HG02884 (cell line): ENCODE measurements at regions not wholly inside any gene's neighbourhood (a gene's known extent, or its start where the extent isn't known, plus 50 kb on each side); places are given as distances from the start of the nearest gene placed in this dataset.
"Not testable (repeated sequence)": the region's sequence is repeated elsewhere in the genome, so short reads cannot be mapped to it uniquely, and the experiment has no call there.

Experiments
- ATAC-seq: cut with Tn5 transposase; IDR thresholded peaks from one replicate; pipeline ENCODE4 v1.9.1; 2021; ENCODE audit warnings: mild to moderate bottlenecking, moderate library complexity; ENCODE audit not compliant: unreplicated experiment

DNA sequence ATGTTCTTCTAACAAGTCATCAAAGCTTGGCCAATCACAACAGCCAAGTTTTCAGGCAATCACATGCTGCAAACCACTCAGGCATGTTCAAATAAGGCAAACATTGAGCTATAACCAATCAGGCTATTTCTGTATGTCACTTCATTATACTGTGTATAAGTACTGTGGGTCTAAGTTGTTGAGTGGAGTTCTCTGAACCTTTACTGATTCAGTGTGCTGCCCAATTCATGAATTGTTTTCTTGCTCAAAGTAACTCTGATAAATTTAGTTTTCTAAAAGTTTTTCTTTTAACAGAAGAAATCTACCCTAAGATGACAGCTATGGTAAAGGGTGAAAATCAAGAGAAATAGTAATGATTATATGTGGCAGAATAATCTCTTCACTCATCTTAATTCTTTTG, 805.4 kb upstream of the NUDT12 start:
- no peak for ATAC-seq

DNA sequence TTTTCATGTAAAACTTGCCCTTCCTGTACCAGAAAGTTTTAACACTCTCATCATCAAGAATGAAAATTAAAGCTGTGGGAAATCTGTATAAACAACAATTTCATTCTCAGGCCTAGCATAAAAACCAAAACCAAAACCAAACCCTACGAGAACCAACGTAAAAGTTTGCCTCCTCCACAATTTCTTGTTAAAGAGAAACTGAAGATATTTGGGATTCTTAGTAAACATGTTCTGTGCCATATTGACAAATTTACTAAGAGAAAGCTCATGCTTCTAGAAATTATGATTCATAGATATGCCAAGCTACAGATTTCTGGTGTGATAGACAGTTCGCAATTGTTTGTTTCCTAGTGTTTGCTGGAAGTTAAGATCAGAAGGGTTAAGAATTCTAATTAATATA, 801.0 kb upstream of the NUDT12 start:
- ATAC-seq: no peak

DNA sequence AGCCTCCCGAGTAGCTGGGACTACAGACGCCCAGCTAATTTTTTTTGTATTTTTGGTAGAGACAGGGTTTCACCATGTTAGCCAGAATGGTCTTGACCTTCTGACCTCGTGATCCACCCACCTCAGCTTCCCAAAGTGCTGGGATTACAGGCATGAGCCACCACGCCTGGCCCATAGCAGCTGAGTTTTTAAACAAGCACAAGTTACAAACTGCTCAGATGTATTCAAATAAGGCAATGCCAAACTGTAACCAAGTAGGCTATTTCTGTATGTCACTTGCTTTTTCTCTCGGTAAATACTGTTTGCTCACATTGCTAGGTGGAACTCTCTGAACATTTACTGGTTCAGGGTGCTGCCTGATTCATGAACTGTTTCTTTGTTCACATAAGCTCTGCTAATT, 799.3 kb upstream of the NUDT12 start:
- ATAC-seq: no peak

DNA sequence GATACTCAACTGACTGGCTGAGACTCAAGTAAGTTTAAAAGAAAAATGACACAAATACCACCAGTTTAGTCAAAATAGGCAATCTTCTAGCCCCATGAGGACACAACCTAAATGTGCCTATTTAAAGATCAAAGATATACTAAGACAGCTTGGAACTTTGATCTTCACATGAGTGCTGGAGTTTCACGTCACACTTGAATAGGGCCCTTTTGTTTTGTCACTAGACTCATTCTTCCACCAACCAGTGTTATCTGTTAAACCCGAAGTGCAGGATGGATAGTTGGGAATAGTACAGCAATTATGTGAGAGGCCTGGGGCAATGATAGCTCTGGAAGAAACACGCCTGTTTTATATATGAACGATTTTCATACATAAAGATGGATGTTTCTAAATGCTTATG, 792.8 kb upstream of the NUDT12 start:
- no peak for ATAC-seq

DNA sequence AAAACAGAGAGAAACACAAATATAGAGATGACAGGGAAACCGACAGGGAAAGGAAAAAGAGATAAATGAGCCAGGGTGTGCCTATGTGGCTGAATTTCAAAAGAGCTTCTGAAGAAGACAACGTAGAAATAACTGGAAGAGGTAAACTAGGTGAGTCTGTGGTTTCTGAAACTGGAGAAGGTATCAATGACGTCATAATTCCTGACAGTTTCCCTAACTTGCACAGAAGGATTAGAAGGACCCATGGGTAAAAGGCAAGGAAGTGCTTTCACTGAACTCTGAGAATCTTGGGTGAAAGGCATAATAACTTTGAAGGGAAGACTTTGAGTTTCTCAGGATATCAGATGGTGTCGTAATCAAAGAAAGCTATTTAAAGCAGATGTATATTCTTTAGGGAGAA, 790.8 kb upstream of the NUDT12 start:
- no peak for ATAC-seq

DNA sequence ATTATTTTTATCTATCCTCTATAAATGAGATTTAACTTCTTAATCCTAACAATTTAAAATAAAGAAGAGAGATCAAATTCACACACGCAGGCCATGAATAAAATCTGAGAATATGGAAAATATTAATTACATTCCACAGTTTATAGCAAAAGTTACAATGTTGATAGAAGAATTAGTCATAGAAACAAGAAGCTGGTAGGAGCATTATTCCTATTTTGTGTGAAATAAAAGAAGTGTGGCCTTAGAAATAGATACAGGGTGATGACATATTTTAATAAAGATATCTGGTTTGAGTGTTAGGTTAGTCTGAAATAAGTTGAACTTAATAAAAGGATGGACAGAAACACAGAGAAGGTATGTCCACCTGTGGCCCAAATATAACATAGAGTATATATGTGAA, 790.4 kb upstream of the NUDT12 start:
- no peak for ATAC-seq

DNA sequence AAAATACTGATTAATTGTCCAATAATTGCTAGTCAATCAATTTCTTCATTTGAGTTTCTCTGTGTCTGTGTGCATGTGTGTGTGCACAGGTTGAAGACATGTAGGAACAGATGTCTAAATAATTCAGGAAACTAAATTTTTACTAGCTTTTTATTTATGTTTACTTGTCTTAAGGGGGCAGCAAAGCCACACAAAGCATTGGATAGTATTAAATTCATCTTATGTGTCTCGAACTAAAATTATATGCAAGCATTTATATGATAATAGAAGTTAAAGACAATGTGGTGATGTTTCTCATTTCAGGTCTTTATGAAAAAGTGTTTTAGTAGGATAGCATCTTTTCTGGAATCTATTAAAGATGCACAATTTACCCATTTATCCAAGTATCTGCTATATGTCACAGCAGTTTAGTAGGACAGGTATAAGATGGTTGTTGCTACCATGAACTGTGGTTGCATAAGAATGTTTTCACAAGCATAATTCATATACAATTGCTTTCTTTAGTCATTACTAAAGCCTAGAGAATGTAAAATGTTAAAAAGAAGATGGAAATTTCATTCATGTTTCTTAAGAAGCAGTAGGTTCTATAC, 784.6 kb upstream of the NUDT12 start:
- no peak for ATAC-seq

DNA sequence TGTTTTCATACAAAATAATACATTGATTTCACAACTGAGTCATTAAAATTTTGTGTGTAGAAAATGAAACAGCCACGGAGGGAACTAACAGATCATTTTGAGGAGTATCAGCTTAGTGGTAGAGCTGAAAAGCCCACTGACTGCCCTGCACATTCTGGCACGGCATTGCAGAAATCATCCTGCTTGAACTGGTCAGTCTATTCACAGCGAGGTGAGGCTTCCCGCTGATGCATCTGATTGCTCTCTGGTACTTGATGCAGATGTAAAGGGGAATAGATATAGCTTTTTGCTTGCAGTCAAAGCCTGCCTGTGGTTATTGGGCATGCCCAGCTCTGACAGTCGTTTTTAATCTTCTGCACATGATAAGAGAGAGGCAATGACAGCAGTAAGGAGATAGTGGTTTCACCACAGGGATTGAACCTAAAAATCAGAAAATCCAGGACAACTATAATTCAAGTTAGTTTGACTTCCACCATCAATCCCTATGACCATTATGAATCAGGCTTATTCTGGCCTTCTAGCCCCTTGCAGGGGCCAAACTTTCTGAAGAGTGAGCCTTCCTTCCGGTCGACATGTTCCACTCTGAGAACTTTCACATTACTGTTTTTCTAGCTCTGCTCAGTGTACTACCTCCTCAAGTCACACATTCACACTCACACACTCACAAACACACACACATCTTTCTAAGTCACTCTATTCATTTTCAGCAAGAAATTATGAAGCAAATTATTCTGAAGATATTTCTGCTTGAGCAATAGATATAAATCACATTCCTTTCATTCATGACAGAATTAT, 782.8 kb upstream of the NUDT12 start:
- ATAC-seq: no peak

DNA sequence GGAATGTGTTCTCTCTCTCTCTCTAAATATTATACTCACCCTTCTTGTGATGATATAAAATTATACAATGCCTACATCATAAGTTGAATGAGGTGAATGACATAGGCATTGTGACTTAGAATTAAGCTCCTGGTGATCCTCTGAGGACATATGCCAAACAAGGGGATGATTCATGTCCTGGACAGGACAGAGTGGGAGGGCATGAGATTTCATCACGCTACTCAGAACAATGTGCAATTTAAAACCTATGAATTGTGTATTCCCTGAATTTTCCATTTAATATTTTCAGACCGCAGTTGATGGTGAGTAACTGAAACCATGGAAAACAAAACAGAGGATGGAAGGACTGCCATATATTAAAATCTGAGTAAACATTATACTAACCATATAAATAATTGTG, 782.2 kb upstream of the NUDT12 start:
- no peak for ATAC-seq

DNA sequence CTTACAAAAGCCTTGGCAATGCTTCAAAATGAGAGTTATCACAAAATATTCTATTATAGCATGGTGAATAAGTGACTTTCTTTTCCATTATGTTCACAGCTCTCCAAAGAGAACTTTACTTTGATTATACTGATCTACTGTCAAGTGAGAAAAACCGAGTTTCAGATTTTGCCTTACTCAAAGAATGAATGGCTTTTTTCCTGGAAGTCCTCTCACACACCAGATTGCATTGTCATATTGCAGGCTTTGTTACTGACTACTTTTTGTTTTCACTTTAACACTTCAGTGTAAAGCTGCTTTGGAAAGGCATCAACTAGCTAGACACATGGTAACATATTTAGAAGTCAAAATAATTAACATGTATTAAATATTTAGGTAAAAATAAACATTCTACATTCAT, 765.2 kb upstream of the NUDT12 start:
- no peak for ATAC-seq

DNA sequence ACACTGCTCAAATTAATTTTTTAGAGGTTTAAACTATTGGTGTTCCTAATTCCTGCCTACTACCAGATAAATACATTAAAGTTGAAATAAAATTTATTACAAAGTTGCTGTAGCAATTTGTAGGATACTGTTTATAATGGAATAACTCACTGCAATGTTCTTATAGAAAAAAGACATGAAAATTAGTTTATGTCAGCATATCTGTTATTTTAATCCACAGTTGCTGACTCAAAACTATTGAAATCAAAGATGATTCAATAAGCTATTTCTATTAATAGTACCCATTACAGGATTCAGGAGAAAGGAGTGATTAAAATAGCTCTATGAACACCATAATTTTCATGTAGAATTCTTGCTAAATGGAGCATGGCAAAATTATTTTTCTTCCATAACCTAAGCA, 764.4 kb upstream of the NUDT12 start:
- no peak for ATAC-seq

DNA sequence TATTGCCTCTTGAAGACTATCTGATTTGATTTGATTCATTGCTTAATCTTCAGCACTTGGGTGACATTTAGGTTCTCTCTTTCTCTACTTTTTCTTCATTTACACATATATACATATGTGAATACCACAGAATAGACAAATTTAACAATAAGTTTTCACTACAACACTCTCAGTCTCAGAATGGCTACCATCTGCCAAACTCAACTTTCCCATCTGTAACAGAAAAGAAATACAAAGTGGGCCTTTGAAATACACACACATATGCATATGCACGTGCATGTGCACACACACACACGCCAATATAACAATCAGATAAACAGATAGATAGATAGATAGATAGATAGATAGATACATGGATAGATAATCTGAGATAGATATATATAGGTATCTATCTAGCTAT, 762.8 kb upstream of the NUDT12 start:
- no peak for ATAC-seq

DNA sequence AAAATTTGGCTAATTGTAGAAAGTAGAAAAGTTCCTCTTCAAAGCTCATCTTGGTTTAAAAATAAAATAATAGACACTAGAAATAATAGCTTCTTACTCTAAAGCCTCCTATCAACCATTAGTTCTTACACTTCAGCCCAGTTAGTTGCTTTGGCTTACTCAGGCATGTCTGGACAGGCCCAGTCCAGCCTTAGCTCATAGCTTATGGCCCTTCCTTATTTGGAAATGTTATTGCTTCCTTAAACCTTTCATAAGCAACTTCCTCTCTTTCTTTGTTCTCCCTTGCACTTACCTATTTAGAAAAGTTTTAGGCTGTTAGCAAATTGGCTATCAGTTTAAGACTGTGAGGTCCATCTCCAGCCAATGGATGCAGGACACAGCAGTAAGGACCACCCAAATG, 754.1 kb upstream of the NUDT12 start:
- not testable (repeated sequence) for ATAC-seq

DNA sequence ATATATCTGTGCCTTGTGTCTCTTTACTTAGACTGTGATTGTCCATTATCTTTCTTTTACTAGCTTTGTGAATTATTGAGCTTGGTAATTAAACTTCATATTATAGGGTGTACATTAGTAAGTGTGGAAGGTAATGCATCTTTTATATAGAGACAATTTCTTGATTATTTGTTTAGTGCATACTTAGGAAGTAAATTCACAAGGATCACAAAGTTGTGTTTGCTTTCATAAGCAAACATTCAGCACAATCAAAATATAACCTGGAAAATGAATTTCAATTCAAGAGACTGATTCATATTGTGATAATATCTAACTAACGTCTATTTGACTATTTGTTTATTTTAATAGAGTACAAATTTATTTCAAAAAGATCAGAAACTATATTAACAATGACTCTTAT, 749.9 kb upstream of the NUDT12 start:
- no peak for ATAC-seq

DNA sequence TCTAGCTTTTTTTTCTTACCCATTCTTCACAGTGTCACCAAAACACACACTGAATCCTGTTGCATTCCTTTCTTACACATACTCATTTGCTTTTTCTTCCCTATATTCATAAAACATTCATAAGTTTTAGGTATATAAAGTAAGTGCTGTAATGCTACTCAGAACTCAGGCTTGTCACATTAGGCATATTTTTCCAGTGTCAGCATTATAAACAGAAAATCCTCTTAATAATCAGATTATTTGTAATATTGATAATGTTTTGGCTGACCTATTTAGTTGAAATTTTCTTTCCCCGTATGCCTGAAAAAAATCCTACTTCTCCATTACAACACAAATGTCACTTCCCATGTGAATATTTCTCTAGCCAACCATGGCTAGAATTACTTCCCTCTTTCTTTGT, 743.0 kb upstream of the NUDT12 start:
- no peak for ATAC-seq

DNA sequence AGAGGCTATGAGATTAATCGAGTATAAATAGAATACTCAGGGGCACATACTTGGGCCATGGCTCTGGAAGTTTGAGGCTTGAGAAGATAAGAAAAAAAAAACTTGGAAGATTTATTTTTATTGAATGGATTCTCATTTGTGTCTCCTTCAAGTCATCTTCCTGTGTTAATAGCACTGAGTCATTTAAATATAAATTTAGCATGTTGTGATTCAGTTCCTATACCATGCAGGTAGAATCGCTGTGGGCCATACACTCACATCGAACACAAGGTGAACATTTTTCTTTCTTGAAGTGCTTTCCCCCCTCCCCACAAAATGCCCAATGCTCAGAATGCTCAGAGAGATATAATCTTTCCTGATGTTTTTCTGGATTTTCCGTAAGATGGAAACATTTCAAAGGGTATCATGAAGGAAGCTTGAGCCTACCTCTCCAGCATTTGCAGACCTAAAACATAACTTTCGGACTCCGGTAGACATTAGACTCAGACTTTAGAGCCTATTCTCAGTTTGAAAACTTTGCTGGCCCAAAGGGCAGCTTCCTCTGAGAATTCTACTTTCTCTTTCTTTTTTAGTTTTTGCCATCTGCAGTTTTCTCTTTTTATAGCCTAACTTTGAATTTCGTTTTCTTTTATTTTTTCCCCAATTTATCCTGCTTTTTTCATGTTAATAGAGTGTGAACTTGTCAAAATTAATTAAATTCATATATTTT, 737.6 kb upstream of the NUDT12 start:
- no peak for ATAC-seq

DNA sequence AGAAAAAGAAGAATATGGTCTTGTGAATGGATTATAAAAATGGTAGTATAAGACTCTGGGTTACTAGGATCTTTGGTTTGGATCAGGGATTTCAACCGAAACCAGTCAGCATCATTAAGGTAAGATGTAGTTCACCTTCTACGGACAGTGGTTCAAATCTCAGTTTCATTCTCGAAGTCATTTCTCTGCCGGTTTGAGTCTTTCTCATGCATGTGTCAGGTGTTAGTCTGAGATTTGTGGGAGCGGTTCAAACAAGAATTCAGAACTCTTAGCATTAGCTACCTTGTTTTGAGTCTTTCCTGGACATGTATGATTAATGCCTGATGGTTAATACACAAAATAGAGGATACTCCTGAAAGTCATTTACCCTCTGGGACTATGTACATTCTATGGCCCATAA, 735.9 kb upstream of the NUDT12 start:
- no peak for ATAC-seq

DNA sequence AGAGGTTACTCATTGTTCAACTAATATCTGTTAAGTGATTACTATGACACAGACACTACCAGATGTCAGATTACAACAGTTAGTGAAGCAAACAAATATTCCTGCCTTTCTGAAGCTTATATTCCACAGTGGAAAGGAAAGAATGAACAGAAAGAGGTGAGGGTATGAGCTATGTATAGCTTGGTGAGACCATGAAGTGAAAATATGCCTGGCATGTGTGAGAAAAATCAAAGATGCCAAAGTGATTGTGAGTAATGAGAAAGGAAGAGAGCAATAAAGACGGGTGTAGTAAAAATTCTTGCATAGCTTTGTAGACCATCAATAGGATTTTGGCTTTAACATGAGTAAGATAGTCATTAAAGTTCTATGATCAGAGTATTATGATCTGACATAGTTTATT, 734.5 kb upstream of the NUDT12 start:
- no peak for ATAC-seq

DNA sequence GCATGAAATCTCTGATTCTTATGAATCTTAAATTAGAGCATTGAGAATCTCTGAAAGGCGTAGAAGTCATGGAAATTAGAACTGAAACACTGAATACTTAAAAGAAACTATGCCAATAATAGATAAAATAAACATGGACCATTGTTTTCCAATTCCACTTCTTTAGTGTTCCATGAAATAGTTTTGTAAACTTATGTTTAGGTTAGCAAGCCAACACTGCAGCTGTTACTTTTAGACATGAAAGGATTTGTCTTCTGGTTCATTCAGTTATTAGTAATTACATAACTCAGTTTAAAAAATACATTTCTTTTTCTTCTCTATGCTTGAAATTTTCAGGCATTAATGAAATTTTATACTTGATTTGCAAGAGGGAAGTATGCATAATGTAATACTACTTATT, 733.4 kb upstream of the NUDT12 start:
- no peak for ATAC-seq

DNA sequence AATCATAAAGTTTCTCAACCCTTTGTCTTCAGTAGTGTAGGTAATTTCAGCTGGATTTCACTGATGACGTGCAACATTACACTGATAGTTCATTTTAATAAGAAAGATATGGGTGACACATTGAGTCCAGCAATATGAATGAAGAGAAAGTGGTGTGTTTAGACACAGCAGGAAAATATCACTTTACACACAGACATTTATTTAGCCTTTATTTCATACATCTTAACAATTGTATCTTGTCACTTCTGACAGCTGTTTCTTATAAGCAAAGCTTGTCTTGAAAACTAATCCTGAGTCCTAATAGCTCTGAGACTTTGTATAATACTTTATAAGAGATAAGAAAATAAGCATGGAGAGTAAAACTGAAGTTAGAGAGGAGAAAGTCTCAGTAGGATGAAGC, 720.5 kb upstream of the NUDT12 start:
- no peak for ATAC-seq

DNA sequence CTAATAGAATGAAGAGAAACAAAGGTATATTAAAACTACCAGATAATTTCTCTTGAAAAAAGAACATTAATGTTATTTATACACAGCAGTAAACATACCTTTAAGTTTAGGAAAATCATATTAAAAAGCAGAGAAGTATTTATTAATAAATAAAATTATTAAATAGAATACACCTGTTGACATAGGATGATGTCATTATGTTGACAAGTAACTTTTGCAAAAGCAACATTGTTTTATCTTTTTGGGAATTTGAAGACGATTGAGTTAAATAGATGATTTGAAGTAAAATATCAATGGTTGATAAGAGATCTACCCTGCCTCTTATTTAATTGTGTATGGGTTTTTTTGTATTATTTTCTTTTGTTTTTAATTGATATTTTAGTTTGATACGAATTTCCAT, 711.1 kb upstream of the NUDT12 start:
- no peak for ATAC-seq

DNA sequence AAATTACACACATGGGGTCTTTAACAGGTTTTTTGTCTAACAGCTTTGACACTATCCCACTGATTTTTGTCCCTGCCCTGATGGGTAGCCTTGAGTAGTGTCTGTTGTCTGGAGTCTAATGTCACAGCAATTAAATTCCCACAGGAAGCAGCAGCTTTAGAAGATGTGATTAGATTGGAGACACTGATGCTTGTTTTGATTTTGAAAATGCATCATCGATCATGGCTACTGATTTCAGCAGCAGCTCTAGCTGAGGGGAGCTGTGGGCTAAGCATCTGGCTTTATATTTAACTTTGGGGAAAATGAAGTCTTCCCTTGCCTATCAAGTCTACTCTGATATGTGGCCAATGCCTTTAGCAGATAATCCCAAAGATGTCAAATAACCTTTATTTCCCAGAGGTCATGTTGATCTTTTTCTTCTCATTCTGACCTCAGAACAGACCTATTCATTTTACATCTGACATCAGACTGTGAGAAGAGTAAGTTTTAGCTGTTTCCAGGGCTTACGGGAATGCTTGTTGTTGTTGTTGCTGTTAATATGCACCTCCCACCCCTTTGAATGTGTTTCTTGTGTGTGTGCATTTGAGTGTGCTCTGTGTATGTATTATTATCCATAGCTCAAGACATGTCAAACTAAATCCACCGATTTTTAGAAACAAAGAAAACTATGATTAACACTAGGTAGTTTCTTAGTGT, 704.9 kb upstream of the NUDT12 start:
- no peak for ATAC-seq
